ENCODE measurements at regions not wholly inside any gene's neighbourhood (a gene's known extent, or its start where the extent isn't known, plus 50 kb on each side); places are given as distances from the start of the nearest gene placed in this dataset.

GRCh38 chr10:21049482-21049881 is 152.4 kb upstream of the NEBL start:
- TF ChIP-seq REST (IDR thresholded peaks at IDR 0.05; ENCODE audit: insufficient read depth in 1 of 2, low read depth in 2 of 2, low read length in 2 of 2) (no peak), FOXP2 (optimal IDR thresholded peaks at IDR 0.05; ENCODE audit: borderline replicate concordance, extremely low read depth, extremely low read length, insufficient read depth) (no peak)

All from PFSK-1 (cell line).